Adrenal gland (tissue), 9 donors: ENCODE measurements at regions not wholly inside any gene's neighbourhood (a gene's known extent, or its start where the extent isn't known, plus 50 kb on each side); places are given as distances from the start of the nearest gene placed in this dataset.

Source experiments
- DNase-seq, 7 donors: peaks; one replicate each; pipeline ENCODE4 v3.0.0-alpha.2; 2019 to 2020
- H3K27ac ChIP-seq, 5 donors: fragments of 200-600 bp; sonication (generic) in 4 of 5; 1 replicate in 3 of 5; 2 replicates in 2 of 5; pipeline versions ENCODE4 v1.5.1 to v1.8.0; 2016 to 2020; ENCODE audit warnings: mild to moderate bottlenecking in 1 of 5
- H3K27me3 ChIP-seq: fragments of 200-600 bp; 2 replicates; pipeline ENCODE4 v1.8.0; 2021
- H3K36me3 ChIP-seq, 2 donors: fragments of 200-600 bp; replicated peaks in 1 of 2; 1 replicate in 1 of 2; 2 replicates in 1 of 2; pipeline versions ENCODE4 v1.5.1 to v1.8.0; 2018 to 2022
- H3K4me1 ChIP-seq, 2 donors: fragments of 200-600 bp; replicated peaks in 1 of 2; 1 replicate in 1 of 2; 2 replicates in 1 of 2; pipeline versions ENCODE4 v1.5.1 to v1.8.0; 2018 to 2021
- H3K4me3 ChIP-seq, 4 donors: fragments of 200-600 bp; sonication (generic) in 3 of 4; one replicate each; pipeline ENCODE4 v1.5.1; 2016 to 2018
- H3K9me3 ChIP-seq, 3 donors: fragments of 200-600 bp; sonication (generic) in 1 of 3; replicated peaks in 1 of 3; 1 replicate in 2 of 3; 2 replicates in 1 of 3; pipeline versions ENCODE4 v1.5.1 to v1.8.0; 2016 to 2021
- CTCF ChIP-seq, 6 experiments: fragments of 450-650 bp in 4 of 6; fragments of 200-600 bp in 2 of 6; sonication (generic) in 1 of 6; IDR thresholded peaks; 1 replicate in 5 of 6; 2 replicates in 1 of 6; pipeline versions ENCODE4 v1.5.1 to v1.8.0; 2016 to 2021; ENCODE audit warnings: antibody characterized with exemption in 6 of 6, mild to moderate bottlenecking in 2 of 6, moderate library complexity in 1 of 6
- POLR2A ChIP-seq, 2 donors: fragments of 450-650 bp; IDR thresholded peaks; one replicate each; pipeline ENCODE4 v1.6.1; 2017; ENCODE audit warnings: antibody characterized with exemption in 2 of 2, mild to moderate bottlenecking in 2 of 2, moderate library complexity in 1 of 2
- WGBS, 4 donors: extraction: QIAGEN DNeasy Blood & Tissue Kit in 2 of 4; methylation state at CpG; one replicate each; pipeline versions ENCODE4 v1.1.5 to v1.1.7; 2013 to 2017; 5-methylcytosine and 5-hydroxymethylcytosine counted together
- intact Hi-C, 2 donors: fragments of 100-400 bp; cut with DNase I; formaldehyde crosslinking; loops; one replicate each; pipeline versions ENCODE4 v1.14.1 to v1.15.0; 2022 to 2023
- donor health status: healthy with polysubstance abuse.
- donor health status: Bipolar disorder and iron deficiency.
- donor health status: DM: yes; HTN: yes; CAD: no.
- donor health status: DM: no; HTN: no; CAD: no.
- donor health status: DM: no; HTN: no; CAD: no.

- no peaks in the 10 kb centered on the region for H3K36me3 ChIP-seq
- H3K4me1 ChIP-seq, result no peaks in the 10 kb centered on the region
- intact Hi-C loops, result no loop called here
- no peaks in the 10 kb centered on the region for H3K27me3 ChIP-seq
- WGBS, 4 donors, result 73 to 85% (median 84%) methylated on average over 2 of the region's 2 CpGs
- no peaks in the 10 kb centered on the region for H3K9me3 ChIP-seq
- TF ChIP-seq POLR2A (IDR thresholded peaks at IDR 0.05), result no peak
- no peak for TF ChIP-seq CTCF (IDR thresholded peaks at IDR 0.05)
- no peak for DNase-seq
- H3K27ac ChIP-seq, result no peak overlapping the region
- no peak overlapping the region for H3K4me3 ChIP-seq
Observed at GRCh38 chr4:145351162-145351561, 130.5 kb upstream of the SMAD1 start.

DNA sequence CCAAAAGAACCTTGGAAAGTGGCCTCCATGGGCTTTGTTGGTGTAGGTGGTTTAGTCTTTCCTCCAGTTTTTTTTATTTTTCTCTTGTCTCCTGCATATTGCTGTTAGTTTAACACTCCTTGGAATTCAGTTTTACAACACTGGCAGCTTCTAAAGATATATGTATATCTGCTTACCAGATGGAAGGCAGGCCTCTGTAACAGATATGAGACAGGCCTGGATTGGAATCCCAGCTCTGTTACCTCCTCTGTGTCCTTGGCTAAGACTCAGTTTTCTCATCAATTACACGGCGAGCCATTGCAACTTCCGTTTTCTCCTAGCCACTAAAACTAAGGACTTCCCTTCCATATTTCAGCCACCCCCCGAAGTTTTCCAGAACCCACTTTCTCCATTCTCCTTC lies 133.4 kb upstream of the SMAD1 start:
- Histone ChIP-seq H3K36me3 (no peaks in the 10 kb centered on the region), H3K27me3 (no peaks in the 10 kb centered on the region), H3K9me3 (no peaks in the 10 kb centered on the region), H3K4me1 (no peaks in the 10 kb centered on the region), H3K4me3 (no peak overlapping the region), H3K27ac (no peak overlapping the region)
- TF ChIP-seq CTCF (IDR thresholded peaks at IDR 0.05), result no peak
- TF ChIP-seq POLR2A (IDR thresholded peaks at IDR 0.05), result no peak
- WGBS, 4 donors, result 79 to 91% (median 88%) methylated on average over 4 of the region's 4 CpGs
- no peak for DNase-seq
- intact Hi-C loops, result no loop called here

GRCh38 chr4:145347684-145348083 lies 134.0 kb upstream of the SMAD1 start:
- 42 to 54% (median 43%) methylated on average over 5 of the region's 5 CpGs for WGBS, 4 donors
- Histone ChIP-seq H3K27ac (no peak overlapping the region), H3K4me1 (no peaks in the 10 kb centered on the region), H3K9me3 (no peaks in the 10 kb centered on the region), H3K27me3 (no peaks in the 10 kb centered on the region), H3K4me3 (no peak overlapping the region), H3K36me3 (no peaks in the 10 kb centered on the region)
- no peak for DNase-seq
- intact Hi-C loops, result no loop called here
- no peak for TF ChIP-seq POLR2A (IDR thresholded peaks at IDR 0.05)
- no peak for TF ChIP-seq CTCF (IDR thresholded peaks at IDR 0.05)

GRCh38 chr4:145346081-145346480 lies 135.6 kb upstream of the SMAD1 start:
- Histone ChIP-seq H3K4me1 (no peaks in the 10 kb centered on the region), H3K4me3 (no peak overlapping the region), H3K9me3 (no peaks in the 10 kb centered on the region), H3K27ac (no peak overlapping the region), H3K27me3 (no peaks in the 10 kb centered on the region), H3K36me3 (no peaks in the 10 kb centered on the region)
- TF ChIP-seq CTCF (IDR thresholded peaks at IDR 0.05) (no peak), POLR2A (IDR thresholded peaks at IDR 0.05) (no peak)
- 92 to 97% (median 94%) methylated on average over 20 to 25 of the region's 25 CpGs for WGBS, 4 donors
- intact Hi-C loops, result no loop called here
- no peak for DNase-seq
